T-helper 1 cell treated with Interleukin-12 subunit alpha and Interleukin-12 subunit beta and Interleukin-4 antibody, amounts not matched to agents 30 μg/mL and 1 μg/mL, for 36 hours (primary cell): ENCODE measurements at regions not wholly inside any gene's neighbourhood (a gene's known extent, or its start where the extent isn't known, plus 50 kb on each side); places are given as distances from the start of the nearest gene placed in this dataset.
"Not testable (repeated sequence)": the region's sequence is repeated elsewhere in the genome, so short reads cannot be mapped to it uniquely, and the experiment has no call there.

ENCODE experiments used
- H3K27ac Mint-ChIP-seq: one replicate; pipeline ENCODE4 v1.8.0; 2021; ENCODE audit warnings: mild to moderate bottlenecking, mixed read lengths
- H3K27me3 Mint-ChIP-seq: one replicate; pipeline ENCODE4 v1.8.0; 2021; ENCODE audit warnings: low read depth, mixed read lengths
- H3K36me3 Mint-ChIP-seq: one replicate; pipeline ENCODE4 v1.8.0; 2021; ENCODE audit warnings: low read depth, mixed read lengths
- H3K4me1 Mint-ChIP-seq: one replicate; pipeline ENCODE4 v1.8.0; 2021; ENCODE audit warnings: low read depth, mixed read lengths
- H3K4me3 Mint-ChIP-seq: one replicate; pipeline ENCODE4 v1.8.0; 2021; ENCODE audit warnings: mild to moderate bottlenecking, moderate library complexity, mixed read lengths
- H3K9me3 Mint-ChIP-seq: one replicate; pipeline ENCODE4 v1.8.0; 2021; ENCODE audit warnings: mixed read lengths

GRCh38 chr2:193187816-193188215, 993.1 kb upstream of the TMEFF2 start:
- H3K4me3 Mint-ChIP-seq: peak overlapping the region; percentile 25
- no peaks in the 10 kb centered on the region for H3K9me3 Mint-ChIP-seq
- H3K27me3 Mint-ChIP-seq: no peaks in the 10 kb centered on the region

GRCh38 chr2:193170981-193171380, 976.2 kb upstream of the TMEFF2 start:
- H3K4me1 Mint-ChIP-seq, H3K9me3 Mint-ChIP-seq, H3K27me3 Mint-ChIP-seq, H3K4me3 Mint-ChIP-seq, H3K36me3 Mint-ChIP-seq, H3K27ac Mint-ChIP-seq: not testable (repeated sequence)

More at GRCh38 chr2:193187816-193188215, 993.1 kb upstream of the TMEFF2 start:
- H3K27ac Mint-ChIP-seq: no peak overlapping the region
- peaks cover 3% of the 10 kb centered on the region for H3K4me1 Mint-ChIP-seq
- H3K36me3 Mint-ChIP-seq: no peaks in the 10 kb centered on the region

GRCh38 chr2:193156480-193156879, 961.7 kb upstream of the TMEFF2 start:
- Mint-ChIP-seq H3K36me3 (no peaks in the 10 kb centered on the region), H3K27ac (no peak overlapping the region), H3K9me3 (no peaks in the 10 kb centered on the region), H3K4me1 (no peaks in the 10 kb centered on the region), H3K27me3 (no peaks in the 10 kb centered on the region), H3K4me3 (no peak overlapping the region)

- H3K4me1 Mint-ChIP-seq: no peaks in the 10 kb centered on the region
- H3K27me3 Mint-ChIP-seq: no peaks in the 10 kb centered on the region
- no peak overlapping the region for H3K4me3 Mint-ChIP-seq
- no peaks in the 10 kb centered on the region for H3K9me3 Mint-ChIP-seq
- no peak overlapping the region for H3K27ac Mint-ChIP-seq
- no peaks in the 10 kb centered on the region for H3K36me3 Mint-ChIP-seq
These were observed 959.3 kb upstream of the TMEFF2 start for GRCh38 chr2:193154076-193154475.

GRCh38 chr2:193153576-193153975, 958.8 kb upstream of the TMEFF2 start:
- no peaks in the 10 kb centered on the region for H3K36me3 Mint-ChIP-seq
- H3K4me1 Mint-ChIP-seq: no peaks in the 10 kb centered on the region
- no peaks in the 10 kb centered on the region for H3K9me3 Mint-ChIP-seq
- H3K27me3 Mint-ChIP-seq: no peaks in the 10 kb centered on the region
- no peak overlapping the region for H3K4me3 Mint-ChIP-seq
- H3K27ac Mint-ChIP-seq: no peak overlapping the region

- H3K27me3 Mint-ChIP-seq, H3K27ac Mint-ChIP-seq, H3K4me1 Mint-ChIP-seq, H3K36me3 Mint-ChIP-seq, H3K4me3 Mint-ChIP-seq, H3K9me3 Mint-ChIP-seq: not testable (repeated sequence)
These were observed 947.7 kb upstream of the TMEFF2 start for GRCh38 chr2:193142467-193142866.

GRCh38 chr2:193141998-193142397, 947.3 kb upstream of the TMEFF2 start:
- no peaks in the 10 kb centered on the region for H3K9me3 Mint-ChIP-seq
- no peak overlapping the region for H3K4me3 Mint-ChIP-seq
- H3K27me3 Mint-ChIP-seq: no peaks in the 10 kb centered on the region
- H3K4me1 Mint-ChIP-seq: no peaks in the 10 kb centered on the region
- no peaks in the 10 kb centered on the region for H3K36me3 Mint-ChIP-seq
- H3K27ac Mint-ChIP-seq: no peak overlapping the region

- not testable (repeated sequence) for H3K27ac Mint-ChIP-seq, H3K4me1 Mint-ChIP-seq, H3K9me3 Mint-ChIP-seq, H3K27me3 Mint-ChIP-seq, H3K36me3 Mint-ChIP-seq, H3K4me3 Mint-ChIP-seq
These were observed 946.2 kb upstream of the TMEFF2 start for GRCh38 chr2:193140895-193141294.

- Mint-ChIP-seq H3K36me3 (no peaks in the 10 kb centered on the region), H3K27me3 (no peaks in the 10 kb centered on the region), H3K9me3 (no peaks in the 10 kb centered on the region), H3K4me3 (no peak overlapping the region), H3K4me1 (no peaks in the 10 kb centered on the region), H3K27ac (no peak overlapping the region)
These were observed 930.1 kb upstream of the TMEFF2 start for GRCh38 chr2:193124815-193125214.

- Mint-ChIP-seq H3K27ac (no peak overlapping the region), H3K36me3 (no peaks in the 10 kb centered on the region), H3K9me3 (no peaks in the 10 kb centered on the region), H3K4me1 (no peaks in the 10 kb centered on the region), H3K4me3 (no peak overlapping the region), H3K27me3 (no peaks in the 10 kb centered on the region)
These were observed 920.1 kb upstream of the TMEFF2 start for GRCh38 chr2:193114827-193115226.

- Mint-ChIP-seq H3K4me1 (no peaks in the 10 kb centered on the region), H3K27me3 (no peaks in the 10 kb centered on the region), H3K4me3 (no peak overlapping the region)
These were observed 918.3 kb upstream of the TMEFF2 start for GRCh38 chr2:193112986-193113385.

GRCh38 chr2:193103064-193103463, 908.3 kb upstream of the TMEFF2 start:
- no peak overlapping the region for H3K4me3 Mint-ChIP-seq
- no peaks in the 10 kb centered on the region for H3K9me3 Mint-ChIP-seq
- no peaks in the 10 kb centered on the region for H3K27me3 Mint-ChIP-seq
- H3K36me3 Mint-ChIP-seq: no peaks in the 10 kb centered on the region
- no peaks in the 10 kb centered on the region for H3K4me1 Mint-ChIP-seq
- no peak overlapping the region for H3K27ac Mint-ChIP-seq

More at GRCh38 chr2:193112986-193113385, 918.3 kb upstream of the TMEFF2 start:
- Mint-ChIP-seq H3K9me3 (no peaks in the 10 kb centered on the region), H3K36me3 (no peaks in the 10 kb centered on the region), H3K27ac (no peak overlapping the region)

GRCh38 chr2:193101591-193101990, 906.9 kb upstream of the TMEFF2 start:
- H3K4me1 Mint-ChIP-seq: no peaks in the 10 kb centered on the region
- H3K9me3 Mint-ChIP-seq: no peaks in the 10 kb centered on the region
- no peaks in the 10 kb centered on the region for H3K27me3 Mint-ChIP-seq
- no peak overlapping the region for H3K27ac Mint-ChIP-seq
- no peak overlapping the region for H3K4me3 Mint-ChIP-seq
- no peaks in the 10 kb centered on the region for H3K36me3 Mint-ChIP-seq

- no peak overlapping the region for H3K4me3 Mint-ChIP-seq
- H3K9me3 Mint-ChIP-seq: no peaks in the 10 kb centered on the region
- no peak overlapping the region for H3K27ac Mint-ChIP-seq
- H3K27me3 Mint-ChIP-seq: no peaks in the 10 kb centered on the region
- H3K36me3 Mint-ChIP-seq: no peaks in the 10 kb centered on the region
- H3K4me1 Mint-ChIP-seq: no peaks in the 10 kb centered on the region
These were observed 893.3 kb upstream of the TMEFF2 start for GRCh38 chr2:193088026-193088425.

GRCh38 chr2:193076995-193077394, 882.3 kb upstream of the TMEFF2 start:
- H3K4me1 Mint-ChIP-seq: no peaks in the 10 kb centered on the region
- H3K27me3 Mint-ChIP-seq: no peaks in the 10 kb centered on the region
- no peak overlapping the region for H3K27ac Mint-ChIP-seq
- H3K4me3 Mint-ChIP-seq: no peak overlapping the region
- H3K9me3 Mint-ChIP-seq: no peaks in the 10 kb centered on the region
- no peaks in the 10 kb centered on the region for H3K36me3 Mint-ChIP-seq

GRCh38 chr2:193074933-193075332, 880.2 kb upstream of the TMEFF2 start:
- H3K9me3 Mint-ChIP-seq: no peaks in the 10 kb centered on the region
- no peak overlapping the region for H3K27ac Mint-ChIP-seq
- H3K4me1 Mint-ChIP-seq: no peaks in the 10 kb centered on the region
- H3K36me3 Mint-ChIP-seq: no peaks in the 10 kb centered on the region
- no peaks in the 10 kb centered on the region for H3K27me3 Mint-ChIP-seq
- H3K4me3 Mint-ChIP-seq: no peak overlapping the region
